ENCODE measurements at regions not wholly inside any gene's neighbourhood (a gene's known extent, or its start where the extent isn't known, plus 50 kb on each side); places are given as distances from the start of the nearest gene placed in this dataset.

- no peak for DNase-seq (ENCODE audit: low spot score)
- H3K9me3 Mint-ChIP-seq = peaks cover 6% of the 10 kb centered on the region
- no peak overlapping the region for H3K27ac Mint-ChIP-seq
- no peak overlapping the region for H3K4me3 Mint-ChIP-seq
- no peak for ATAC-seq
- peaks cover 5% of the 10 kb centered on the region; the same call in 1 of the 2 replicates for H3K36me3 Mint-ChIP-seq
- peaks cover 29% of the 10 kb centered on the region for H3K4me1 Mint-ChIP-seq
- CTCF ChIA-PET = no interaction called here
- H3K27me3 Mint-ChIP-seq (ENCODE audit: low read depth) = peaks cover 34% of the 10 kb centered on the region
- POLR2A ChIA-PET = no interaction called here
- TF ChIP-seq ZMAT4 (CRISPR knock-in tag; IDR thresholded peaks at IDR 0.05) (no peak), ATF1 (CRISPR knock-in tag; IDR thresholded peaks at IDR 0.05) (no peak), ZNF263 (CRISPR knock-in tag; IDR thresholded peaks at IDR 0.05; ENCODE audit: low read depth) (no peak), GRHL2 (CRISPR knock-in tag; IDR thresholded peaks at IDR 0.05; ENCODE audit: insufficient replicate concordance, severe bottlenecking) (no peak), PRDM15 (CRISPR knock-in tag; IDR thresholded peaks at IDR 0.05) (no peak), ESRRA (CRISPR knock-in tag; IDR thresholded peaks at IDR 0.05; ENCODE audit: borderline replicate concordance) (no peak), ZNF532 (CRISPR knock-in tag; IDR thresholded peaks at IDR 0.05; ENCODE audit: borderline replicate concordance) (no peak), HMGA2 (CRISPR knock-in tag; IDR thresholded peaks at IDR 0.05) (no peak), IRF1 (CRISPR knock-in tag; IDR thresholded peaks at IDR 0.05) (no peak), AFF4 (CRISPR knock-in tag; IDR thresholded peaks at IDR 0.05; ENCODE audit: borderline replicate concordance) (no peak), NFE2L1 (CRISPR knock-in tag; IDR thresholded peaks at IDR 0.05) (no peak), IRF2 (CRISPR knock-in tag; IDR thresholded peaks at IDR 0.05; ENCODE audit: borderline replicate concordance, low read depth) (no peak), MLX (CRISPR knock-in tag; IDR thresholded peaks at IDR 0.05) (no peak), E2F1 (CRISPR knock-in tag; IDR thresholded peaks at IDR 0.05) (no peak), ZNF219 (CRISPR knock-in tag; IDR thresholded peaks at IDR 0.05; ENCODE audit: borderline replicate concordance) (no peak), ZNF281 (CRISPR knock-in tag; IDR thresholded peaks at IDR 0.05) (no peak), ZNF232 (CRISPR knock-in tag; IDR thresholded peaks at IDR 0.05) (no peak), CDX4 (CRISPR knock-in tag; IDR thresholded peaks at IDR 0.05; ENCODE audit: borderline replicate concordance) (no peak), TEAD1 (CRISPR knock-in tag; IDR thresholded peaks at IDR 0.05) (no peak)
Measured at GRCh38 chr20:11652128-11652527, 265.6 kb upstream of the BTBD3 start.
